ENCODE measurements at regions not wholly inside any gene's neighbourhood (a gene's known extent, or its start where the extent isn't known, plus 50 kb on each side); places are given as distances from the start of the nearest gene placed in this dataset.

DNA sequence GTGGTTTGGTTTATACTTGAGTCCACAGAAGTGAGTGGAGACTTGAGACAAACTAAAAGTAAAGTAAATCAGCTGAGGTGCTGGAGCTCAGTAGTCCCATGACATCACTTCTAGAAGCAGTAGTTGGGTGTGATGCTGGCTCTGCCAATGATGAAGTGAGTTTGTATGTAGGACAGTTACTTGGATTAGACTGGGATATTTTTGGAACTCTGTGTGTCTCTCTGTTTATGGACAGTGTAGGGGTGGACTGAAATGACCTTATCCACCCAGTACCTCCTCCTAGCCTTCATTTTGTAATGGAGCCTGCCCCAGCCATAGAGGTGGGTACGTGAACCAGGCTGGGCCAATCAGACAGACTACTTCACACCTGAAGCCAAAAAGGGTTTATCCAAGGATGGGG is 52.2 kb downstream of the POLR1D start:
- no peak for DNase-seq

DNA sequence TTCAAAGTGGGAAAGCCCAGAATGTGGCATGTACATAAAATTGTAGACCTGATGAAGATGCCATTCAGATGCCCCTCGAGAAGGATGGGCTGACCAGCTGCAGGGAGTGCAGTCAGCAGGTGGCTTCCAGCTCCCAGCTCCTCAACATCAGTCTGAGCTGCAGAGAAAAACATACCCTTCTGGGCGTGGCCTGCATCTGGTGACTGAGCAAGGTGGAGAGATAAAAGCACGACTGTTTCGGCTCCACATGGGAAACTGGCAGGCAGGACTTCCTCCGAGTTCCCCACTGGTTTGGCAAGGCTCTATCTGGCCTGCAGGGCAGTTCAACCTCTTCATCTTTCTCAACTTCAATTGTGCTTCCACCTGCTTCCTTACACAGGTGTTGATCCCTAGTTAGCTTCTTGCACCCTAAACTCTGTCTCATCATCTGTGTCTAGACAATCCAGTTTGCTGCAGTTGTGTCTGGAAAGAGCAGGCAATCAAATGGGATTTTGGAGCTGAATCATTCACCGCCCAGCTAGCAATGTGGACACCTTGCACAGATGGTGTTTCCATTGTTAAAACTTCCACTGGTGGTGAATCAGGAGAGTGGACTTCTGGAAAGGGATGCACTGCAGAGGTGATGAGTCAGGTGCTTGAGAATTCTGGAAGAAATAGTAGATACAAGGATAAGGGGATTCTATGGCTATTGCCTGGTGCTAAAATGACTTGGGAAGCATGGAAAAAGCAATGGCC is 56.8 kb downstream of the POLR1D start:
- no peak for DNase-seq

- DNase-seq: no peak
Measured at GRCh38 chr13:27679396-27679795, 57.7 kb downstream of the POLR1D start.

- no peak for DNase-seq
Measured at GRCh38 chr13:27679896-27680295, 58.2 kb downstream of the POLR1D start.

DNA sequence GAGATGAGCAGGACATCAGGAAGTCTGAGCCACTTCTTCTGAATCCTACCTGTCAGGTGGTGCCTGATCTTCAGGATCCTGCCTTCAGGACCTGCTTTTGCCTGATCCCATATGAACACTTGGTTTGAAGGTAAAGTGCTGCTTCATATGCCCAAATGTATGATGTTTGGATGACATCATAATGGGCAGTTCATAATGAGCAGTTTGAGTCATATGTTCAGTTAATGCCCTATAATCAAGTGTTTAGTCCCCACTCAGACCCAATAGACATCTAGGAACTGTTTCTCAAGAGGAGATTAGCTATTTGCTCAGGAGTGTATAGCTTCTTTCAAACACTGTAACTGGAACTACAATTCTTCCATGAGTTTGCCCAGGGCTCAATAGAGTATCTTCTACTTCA is 58.8 kb downstream of the POLR1D start:
- no peak for DNase-seq

GRCh38 chr13:27691207-27691606 is 69.5 kb downstream of the POLR1D start:
- DNase-seq: no peak

GRCh38 chr13:27696731-27697130 is 75.0 kb downstream of the POLR1D start:
- DNase-seq: no peak

DNA sequence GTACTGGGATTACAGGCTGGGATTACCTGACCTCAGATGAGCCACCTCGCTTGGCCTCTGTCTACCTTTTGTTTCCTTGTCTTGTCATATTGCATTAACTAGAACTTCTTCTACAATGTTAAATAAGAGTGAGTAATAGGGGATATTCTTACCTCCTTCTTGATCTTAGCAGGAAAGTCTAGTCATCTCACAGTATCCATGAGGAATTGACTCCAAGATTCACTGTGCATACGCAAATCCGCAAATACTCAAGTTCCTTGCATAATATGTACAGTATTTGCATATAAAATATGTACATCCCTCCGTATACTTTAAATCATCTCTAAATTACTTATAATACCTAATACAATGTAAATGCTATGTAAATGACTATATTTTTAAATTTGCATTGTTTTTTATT is 78.3 kb downstream of the POLR1D start:
- no peak for DNase-seq

- DNase-seq: peak in 1 of 2 donors; percentile 35
Measured at GRCh38 chr13:27704681-27705080, 83.0 kb downstream of the POLR1D start.

- DNase-seq: no peak
Measured at GRCh38 chr13:27708325-27708724, 84.0 kb upstream of the GSX1 start.

GRCh38 chr13:27709779-27710178 is 82.5 kb upstream of the GSX1 start:
- no peak for DNase-seq

DNA sequence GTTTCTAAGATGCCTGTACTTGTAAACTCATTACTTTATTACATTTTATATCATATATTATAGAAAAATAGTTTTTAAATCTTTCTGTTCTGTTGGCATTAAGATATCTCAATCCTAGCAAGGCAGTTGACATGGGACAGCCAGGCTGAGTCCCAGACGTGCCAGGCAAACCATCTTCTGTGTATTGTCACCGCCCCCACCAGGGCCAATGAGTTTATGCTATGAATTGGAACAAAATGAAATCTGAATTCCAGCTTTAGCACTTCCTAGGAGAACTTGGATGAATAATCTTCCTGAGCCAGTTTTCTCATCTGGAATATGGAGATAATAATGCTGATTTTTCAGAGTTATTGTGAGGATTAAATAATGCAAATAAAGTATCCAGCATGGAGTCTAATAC is 79.9 kb upstream of the GSX1 start:
- peak; percentile 16 to 23 for DNase-seq

GRCh38 chr13:27713767-27714166 is 78.5 kb upstream of the GSX1 start:
- DNase-seq: no peak

DNA sequence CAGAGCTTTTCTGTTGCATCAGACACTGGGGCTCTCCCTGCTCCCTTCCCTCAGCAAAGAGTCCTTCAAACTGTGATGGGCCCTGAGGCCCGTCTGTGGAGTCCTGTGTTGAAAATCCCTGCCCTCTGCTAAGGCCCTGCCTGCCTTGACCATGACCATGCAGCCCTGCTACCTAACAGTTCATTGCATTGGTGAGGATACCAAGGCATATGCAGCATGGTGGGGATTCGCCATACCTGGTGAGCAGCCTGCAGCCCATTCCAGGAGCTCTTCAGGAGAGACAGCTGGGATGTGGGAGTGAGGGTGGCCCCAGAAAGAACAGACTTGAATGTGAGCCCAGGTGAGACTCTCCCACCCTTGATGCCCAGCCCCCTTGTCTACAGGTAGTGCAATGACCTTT is 70.6 kb upstream of the GSX1 start:
- DNase-seq: no peak

- DNase-seq: no peak
Measured at GRCh38 chr13:27728271-27728670, 64.0 kb upstream of the GSX1 start.

GRCh38 chr13:27730191-27730590 is 62.1 kb upstream of the GSX1 start:
- no peak for DNase-seq
